ENCODE measurements at regions not wholly inside any gene's neighbourhood (a gene's known extent, or its start where the extent isn't known, plus 50 kb on each side); places are given as distances from the start of the nearest gene placed in this dataset.

GRCh38 chr3:87361271-87361670 lies 84.9 kb upstream of the POU1F1 start:
- TF ChIP-seq ZNF274 (IDR thresholded peaks at IDR 0.05; ENCODE audit: low read depth, low read length): no peak
- TF ChIP-seq YY1 (IDR thresholded peaks at IDR 0.05; ENCODE audit: insufficient read depth, insufficient read length): no peak

Measured in NT2/D1 (cell line).